GM12874 (cell line): ENCODE measurements at regions not wholly inside any gene's neighbourhood (a gene's known extent, or its start where the extent isn't known, plus 50 kb on each side); places are given as distances from the start of the nearest gene placed in this dataset.

Experiments
- CTCF ChIP-seq: IDR thresholded peaks from 2 replicates; pipeline ENCODE4 v1.5.1; 2011; ENCODE audit warnings: low read depth, mild to moderate bottlenecking, control low read depth, low read length, moderate library complexity; ENCODE audit not compliant: insufficient read depth

- TF ChIP-seq CTCF: no peak
Observed at GRCh38 chr15:57895291-57895690, 170.2 kb downstream of the ALDH1A2 start.

- TF ChIP-seq CTCF: no peak
Observed at GRCh38 chr15:57896114-57896513, 169.4 kb downstream of the ALDH1A2 start.

GRCh38 chr15:57897870-57898269 lies 167.6 kb downstream of the ALDH1A2 start:
- TF ChIP-seq CTCF: no peak

- TF ChIP-seq CTCF: no peak
Observed at GRCh38 chr15:57902155-57902554, 163.4 kb downstream of the ALDH1A2 start.
